Mesenchymal stem cell (in vitro differentiated cells and primary cell): ENCODE measurements at regions not wholly inside any gene's neighbourhood (a gene's known extent, or its start where the extent isn't known, plus 50 kb on each side); places are given as distances from the start of the nearest gene placed in this dataset.

Experiments used
- DNase-seq: peaks from one replicate; pipeline ENCODE4 v3.0.0-alpha.2; 2013
- H2AFZ ChIP-seq: one replicate; pipeline ENCODE4 v1.6.1; 2013; ENCODE audit warnings: low read depth, mild to moderate bottlenecking, control low read depth, inconsistent platforms, low read length, moderate library complexity
- H2AK5ac ChIP-seq: 2 replicates; pipeline ENCODE4 v1.6.1; 2013; ENCODE audit warnings: low read length, moderate library complexity, mild to moderate bottlenecking, inconsistent platforms; ENCODE audit not compliant: severe bottlenecking
- H2BK120ac ChIP-seq: one replicate; pipeline ENCODE4 v1.6.1; 2013; ENCODE audit warnings: low read depth, mild to moderate bottlenecking, inconsistent platforms, low read length, moderate library complexity
- H2BK12ac ChIP-seq, 2 experiments: one replicate each; pipeline ENCODE4 v1.6.1; 2013; ENCODE audit warnings: inconsistent platforms in 2 of 2, low read length in 2 of 2, mild to moderate bottlenecking in 2 of 2, moderate library complexity in 2 of 2, control low read depth in 1 of 2
- H2BK15ac ChIP-seq: one replicate; pipeline ENCODE4 v1.6.1; 2013; ENCODE audit warnings: mild to moderate bottlenecking, low read depth, inconsistent platforms; ENCODE audit not compliant: poor library complexity, severe bottlenecking
- H2BK5ac ChIP-seq: 2 replicates; pipeline ENCODE4 v1.6.1; 2013; ENCODE audit warnings: low read depth, mild to moderate bottlenecking, low read length, control low read depth, inconsistent platforms; ENCODE audit not compliant: poor library complexity, severe bottlenecking
- H3K14ac ChIP-seq, 2 experiments: one replicate each; pipeline ENCODE4 v1.6.1; 2013; ENCODE audit warnings: inconsistent platforms in 2 of 2, low read length in 2 of 2, control low read depth in 1 of 2, mild to moderate bottlenecking in 1 of 2, moderate library complexity in 1 of 2
- H3K18ac ChIP-seq, 2 experiments: one replicate each; pipeline ENCODE4 v1.6.1; 2013; ENCODE audit warnings: inconsistent platforms in 2 of 2, low read length in 2 of 2, control low read depth in 1 of 2, low read depth in 1 of 2, mild to moderate bottlenecking in 1 of 2
- H3K23ac ChIP-seq, 2 experiments: one replicate each; pipeline ENCODE4 v1.6.1; 2013; ENCODE audit warnings: inconsistent platforms in 2 of 2, low read length in 2 of 2, mild to moderate bottlenecking in 2 of 2, moderate library complexity in 2 of 2, control low read depth in 1 of 2
- H3K27ac ChIP-seq: 2 replicates; pipeline ENCODE4 v1.5.1; 2013; ENCODE audit warnings: mild to moderate bottlenecking, moderate library complexity, low read length, control low read depth, inconsistent platforms; ENCODE audit not compliant: poor library complexity, severe bottlenecking
- H3K27me3 ChIP-seq, 2 experiments: 2 replicates each; pipeline versions ENCODE4 v1.6.1 to v1.7.0; 2013; ENCODE audit warnings: low read length in 2 of 2, mild to moderate bottlenecking in 2 of 2, moderate library complexity in 2 of 2, control low read depth in 1 of 2, inconsistent platforms in 1 of 2; ENCODE audit not compliant: control insufficient read depth in 1 of 2, insufficient read depth in 1 of 2
- H3K36me3 ChIP-seq, 2 experiments: 2 replicates each; pipeline versions ENCODE4 v1.6.1 to v1.7.0; 2013; ENCODE audit warnings: low read length in 2 of 2, control low read depth in 1 of 2, inconsistent platforms in 1 of 2, low read depth in 1 of 2, mild to moderate bottlenecking in 1 of 2; ENCODE audit not compliant: insufficient read depth in 2 of 2, control insufficient read depth in 1 of 2
- H3K4ac ChIP-seq, 2 experiments: one replicate each; pipeline ENCODE4 v1.6.1; 2013; ENCODE audit warnings: inconsistent platforms in 2 of 2, low read length in 2 of 2, mild to moderate bottlenecking in 2 of 2, moderate library complexity in 2 of 2, control low read depth in 1 of 2, low read depth in 1 of 2
- H3K4me1 ChIP-seq: 2 replicates; pipeline ENCODE4 v1.6.1; 2013; ENCODE audit warnings: low read depth, low read length, control low read depth; ENCODE audit not compliant: control insufficient read depth, insufficient read depth
- H3K4me2 ChIP-seq: 2 replicates; pipeline ENCODE4 v1.6.1; 2013; ENCODE audit warnings: low read length, mild to moderate bottlenecking, inconsistent platforms; ENCODE audit not compliant: poor library complexity, severe bottlenecking
- H3K4me3 ChIP-seq, 2 experiments: 2 replicates each; pipeline versions ENCODE4 v1.5.1 to v1.7.0; 2013; ENCODE audit warnings: low read length in 2 of 2, mild to moderate bottlenecking in 2 of 2, control low read depth in 1 of 2, low read depth in 1 of 2; ENCODE audit not compliant: insufficient read depth in 1 of 2
- H3K79me1 ChIP-seq: replicated peaks from 2 replicates; pipeline ENCODE4 v1.6.1; 2013; ENCODE audit warnings: mild to moderate bottlenecking, control low read depth, low read length, inconsistent platforms; ENCODE audit not compliant: poor library complexity, severe bottlenecking
- H3K9ac ChIP-seq: 2 replicates; pipeline ENCODE4 v1.7.0; 2013; ENCODE audit warnings: mild to moderate bottlenecking, low read length, moderate library complexity
- H3K9me3 ChIP-seq: 2 replicates; pipeline ENCODE4 v1.7.0; 2013; ENCODE audit warnings: mild to moderate bottlenecking, low read length; ENCODE audit not compliant: control insufficient read depth
- H4K8ac ChIP-seq: one replicate; pipeline ENCODE4 v1.6.1; 2013; ENCODE audit warnings: inconsistent platforms, mild to moderate bottlenecking, low read length, moderate library complexity
- H4K91ac ChIP-seq: one replicate; pipeline ENCODE4 v1.6.1; 2013; ENCODE audit warnings: mild to moderate bottlenecking, low read length, inconsistent platforms
- WGBS: methylation state at CpG from one replicate; pipeline ENCODE4 v1.1.7; 2013; ENCODE audit warnings: mixed read lengths; 5-methylcytosine and 5-hydroxymethylcytosine counted together

DNA sequence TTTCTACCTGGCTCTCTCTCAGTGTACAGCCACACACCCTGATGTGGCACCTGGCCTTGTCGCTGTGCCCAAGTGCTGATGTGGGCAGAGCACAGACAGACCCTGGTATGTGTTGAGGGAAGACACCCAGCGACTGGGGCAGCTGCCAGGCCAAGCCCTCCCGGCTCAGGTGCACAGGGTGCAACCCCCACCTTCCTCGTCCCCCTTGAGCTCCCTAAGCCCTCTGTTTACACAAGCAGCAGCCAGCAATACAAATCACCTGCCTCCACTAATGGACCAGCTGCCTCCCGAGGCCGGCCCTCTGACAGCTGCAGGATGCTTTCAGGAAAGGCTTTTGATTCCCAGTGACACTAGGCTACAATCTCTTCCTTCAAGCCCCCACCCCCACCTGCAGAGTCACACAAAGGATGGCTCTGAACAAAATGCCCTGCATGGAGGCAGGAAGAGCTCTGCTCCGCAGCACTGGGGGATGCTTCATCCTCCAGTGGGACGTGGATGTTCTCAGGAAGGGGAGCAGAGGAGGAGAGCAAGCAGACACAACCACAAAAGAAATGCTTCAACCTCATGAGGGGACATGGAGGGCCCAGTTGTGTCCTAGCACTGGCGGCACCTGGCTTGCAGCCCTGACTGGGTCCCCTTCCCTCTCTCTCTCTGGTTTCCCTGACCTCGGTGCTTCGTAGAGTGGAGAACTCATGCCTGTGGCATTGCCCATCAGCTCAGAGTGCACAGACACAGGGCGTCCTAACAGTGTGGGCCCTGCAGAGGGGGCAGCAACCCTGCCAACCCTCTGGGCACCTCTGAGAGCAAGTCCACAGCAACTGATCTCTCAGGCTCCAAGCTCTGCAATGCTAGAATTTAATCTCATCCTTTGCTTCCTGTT is 140.8 kb downstream of the BARX1 start:
- Histone ChIP-seq H4K8ac (no peak overlapping the region), H3K4me2 (no peak overlapping the region), H2BK15ac (no peak overlapping the region), H3K4me1 (no peaks in the 10 kb centered on the region), H3K4me3 (no peak overlapping the region), H3K18ac (no peak overlapping the region), H3K23ac (no peak overlapping the region), H2AK5ac (no peak overlapping the region), H3K27me3 (peaks cover 5 to 29% of the 10 kb centered on the region in 2 experiments), H3K14ac (no peak overlapping the region), H2AFZ (no peak overlapping the region), H3K27ac (no peak overlapping the region), H3K36me3 (no peaks in the 10 kb centered on the region), H2BK5ac (no peak overlapping the region), H4K91ac (no peak overlapping the region), H3K79me1 (no peaks in the 10 kb centered on the region), H2BK12ac (no peak overlapping the region), H2BK120ac (no peak overlapping the region), H3K4ac (no peak overlapping the region), H3K9ac (no peak overlapping the region), H3K9me3 (no peaks in the 10 kb centered on the region)
- WGBS: 47% methylated on average over 12 of the region's 12 CpGs
- no peak for DNase-seq

DNA sequence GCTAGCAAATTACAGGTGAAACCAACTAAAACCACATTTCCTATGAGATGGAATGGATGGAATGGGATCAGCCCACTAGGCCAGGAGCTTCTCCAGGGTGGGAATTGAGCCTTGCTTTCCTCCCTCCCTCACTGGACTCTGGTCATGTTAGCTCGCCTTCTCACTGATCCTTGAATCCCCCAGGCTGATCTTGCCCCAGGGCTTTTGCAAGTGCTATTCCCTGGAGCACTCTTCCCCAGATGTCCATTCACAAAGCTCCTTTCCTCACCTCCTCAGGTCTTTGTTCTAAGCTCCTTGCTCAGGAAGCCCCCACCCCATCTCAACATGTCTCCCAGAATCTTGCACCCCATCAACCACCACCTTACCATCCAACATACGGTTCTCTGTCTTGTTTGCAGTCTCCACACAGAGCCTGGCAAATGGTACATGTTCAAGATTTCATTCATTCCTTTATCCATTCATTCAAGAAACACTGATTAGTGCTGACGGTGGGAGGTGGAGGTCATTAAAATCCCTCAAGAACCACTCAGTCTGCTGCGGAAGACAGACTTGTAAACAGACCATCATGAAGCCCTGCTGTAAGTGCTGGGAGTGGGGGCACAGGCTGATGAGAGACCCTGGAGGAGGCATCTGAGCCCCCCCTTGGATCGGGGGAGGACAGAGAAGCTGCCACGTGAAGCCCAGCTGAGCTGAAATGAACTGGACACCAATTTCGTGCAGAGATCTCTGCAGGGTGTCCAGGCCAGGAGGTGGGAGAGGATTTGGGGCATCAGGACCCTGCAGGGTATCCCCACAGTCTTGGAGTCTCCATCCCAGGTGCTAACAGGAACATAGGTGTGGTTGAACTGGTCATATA is 141.7 kb downstream of the BARX1 start:
- Histone ChIP-seq H3K79me1 (no peaks in the 10 kb centered on the region), H4K91ac (no peak overlapping the region), H3K9ac (no peak overlapping the region), H2BK12ac (no peak overlapping the region), H2BK15ac (no peak overlapping the region), H3K36me3 (no peaks in the 10 kb centered on the region), H2AFZ (no peak overlapping the region), H3K4me1 (no peaks in the 10 kb centered on the region), H4K8ac (no peak overlapping the region), H2BK5ac (no peak overlapping the region), H3K4ac (no peak overlapping the region), H3K18ac (no peak overlapping the region), H3K9me3 (no peaks in the 10 kb centered on the region), H3K14ac (no peak overlapping the region), H2AK5ac (no peak overlapping the region), H3K23ac (no peak overlapping the region), H3K27ac (no peak overlapping the region), H3K4me2 (no peak overlapping the region), H3K4me3 (no peak overlapping the region), H3K27me3 (peaks cover 6 to 30% of the 10 kb centered on the region in 2 experiments), H2BK120ac (no peak overlapping the region)
- WGBS: 55% methylated on average over 7 of the region's 7 CpGs
- DNase-seq: no peak

- no peak overlapping the region for H4K8ac ChIP-seq
- no peak for DNase-seq
- H3K36me3 ChIP-seq: no peaks in the 10 kb centered on the region
- H2AK5ac ChIP-seq: no peak overlapping the region
- no peak overlapping the region for H2BK5ac ChIP-seq
- H3K18ac ChIP-seq: no peak overlapping the region
- H2AFZ ChIP-seq: no peak overlapping the region
- H4K91ac ChIP-seq: no peak overlapping the region
- no peak overlapping the region for H2BK15ac ChIP-seq
- no peak overlapping the region for H3K4ac ChIP-seq
- H2BK120ac ChIP-seq: no peak overlapping the region
- H2BK12ac ChIP-seq: no peak overlapping the region
- no peak overlapping the region for H3K4me3 ChIP-seq
- 90% methylated on average over 1 of the region's 1 CpG for WGBS
- no peak overlapping the region for H3K23ac ChIP-seq
- no peak overlapping the region for H3K4me2 ChIP-seq
- H3K79me1 ChIP-seq: no peaks in the 10 kb centered on the region
- no peak overlapping the region for H3K14ac ChIP-seq
- H3K27me3 ChIP-seq: peaks cover 10 to 39% of the 10 kb centered on the region in 2 experiments
- no peak overlapping the region for H3K9ac ChIP-seq
- H3K9me3 ChIP-seq: no peaks in the 10 kb centered on the region
- no peak overlapping the region for H3K27ac ChIP-seq
- no peaks in the 10 kb centered on the region for H3K4me1 ChIP-seq
Measured at GRCh38 chr9:93812410-93812668, 142.8 kb downstream of the BARX1 start.
